Brain microvascular endothelial cell (primary cell): ENCODE measurements at regions not wholly inside any gene's neighbourhood (a gene's known extent, or its start where the extent isn't known, plus 50 kb on each side); places are given as distances from the start of the nearest gene placed in this dataset.
"Not testable (repeated sequence)": the region's sequence is repeated elsewhere in the genome, so short reads cannot be mapped to it uniquely, and the experiment has no call there.

Experiments used
- DNase-seq: peaks from one replicate; pipeline ENCODE4 v3.0.0-alpha.2; 2020
- H3K27ac ChIP-seq: fragments of 250-450 bp; sonication (Bioruptor Pico); 2 replicates; pipeline ENCODE4 v1.5.1; 2020; ENCODE audit warnings: mild to moderate bottlenecking, moderate library complexity
- H3K27me3 ChIP-seq: fragments of 250-450 bp; sonication (Bioruptor Pico); replicated peaks from 2 replicates; pipeline ENCODE4 v1.5.1; 2020; ENCODE audit warnings: mild to moderate bottlenecking
- H3K36me3 ChIP-seq: fragments of 250-450 bp; sonication (Bioruptor Pico); replicated peaks from 2 replicates; pipeline ENCODE4 v1.5.1; 2020; ENCODE audit warnings: mild to moderate bottlenecking
- H3K4me3 ChIP-seq: 2 replicates; pipeline ENCODE4 v1.5.1; 2011; ENCODE audit warnings: low read depth, mild to moderate bottlenecking, control low read depth, low read length, moderate library complexity
- in situ Hi-C: cut with HindIII; loops from 2 replicates; pipeline ENCODE4 v1.10.0; 2017; ENCODE audit warnings: low sequenced_read_pairs, low pct_ligation_motif_present

GRCh38 chr4:118447397-118447796, 94.6 kb upstream of the PRSS12 start:
- H3K27ac ChIP-seq, in situ Hi-C loops, H3K36me3 ChIP-seq, DNase-seq, H3K27me3 ChIP-seq, H3K4me3 ChIP-seq: not testable (repeated sequence)

GRCh38 chr4:118454857-118455256, 102.1 kb upstream of the PRSS12 start:
- H3K4me3 ChIP-seq, H3K27ac ChIP-seq, DNase-seq, H3K36me3 ChIP-seq, H3K27me3 ChIP-seq, in situ Hi-C loops: not testable (repeated sequence)

GRCh38 chr4:118461435-118461834, 108.6 kb upstream of the PRSS12 start:
- DNase-seq, H3K27ac ChIP-seq, H3K27me3 ChIP-seq, H3K36me3 ChIP-seq, in situ Hi-C loops, H3K4me3 ChIP-seq: not testable (repeated sequence)

- in situ Hi-C loops, H3K4me3 ChIP-seq, H3K27me3 ChIP-seq, DNase-seq, H3K36me3 ChIP-seq, H3K27ac ChIP-seq: not testable (repeated sequence)
Observed at GRCh38 chr4:118465831-118466230, 113.0 kb upstream of the PRSS12 start.

GRCh38 chr4:118474001-118474626, 121.3 kb upstream of the PRSS12 start:
- peak; percentile 16 for DNase-seq
- H3K36me3 ChIP-seq, H3K4me3 ChIP-seq, in situ Hi-C loops, H3K27ac ChIP-seq, H3K27me3 ChIP-seq: not testable (repeated sequence)

GRCh38 chr4:118474771-118475170, 122.0 kb upstream of the PRSS12 start:
- in situ Hi-C loops, H3K27me3 ChIP-seq, DNase-seq, H3K4me3 ChIP-seq, H3K27ac ChIP-seq, H3K36me3 ChIP-seq: not testable (repeated sequence)

GRCh38 chr4:118475901-118476300, 123.1 kb upstream of the PRSS12 start:
- in situ Hi-C loops, DNase-seq, H3K4me3 ChIP-seq: not testable (repeated sequence)

GRCh38 chr4:118477826-118478225, 125.0 kb upstream of the PRSS12 start:
- in situ Hi-C loops, DNase-seq, H3K4me3 ChIP-seq, H3K27ac ChIP-seq, H3K36me3 ChIP-seq, H3K27me3 ChIP-seq: not testable (repeated sequence)

More at GRCh38 chr4:118475901-118476300, 123.1 kb upstream of the PRSS12 start:
- not testable (repeated sequence) for H3K36me3 ChIP-seq, H3K27me3 ChIP-seq, H3K27ac ChIP-seq

GRCh38 chr4:118485801-118486314, 133.1 kb upstream of the PRSS12 start:
- DNase-seq, H3K27me3 ChIP-seq, H3K4me3 ChIP-seq, H3K27ac ChIP-seq, in situ Hi-C loops, H3K36me3 ChIP-seq: not testable (repeated sequence)

- in situ Hi-C loops, H3K4me3 ChIP-seq, DNase-seq, H3K27ac ChIP-seq, H3K36me3 ChIP-seq, H3K27me3 ChIP-seq: not testable (repeated sequence)
Observed at GRCh38 chr4:118492963-118493362, 140.2 kb upstream of the PRSS12 start.

- in situ Hi-C loops, H3K27ac ChIP-seq, H3K27me3 ChIP-seq, H3K4me3 ChIP-seq, DNase-seq, H3K36me3 ChIP-seq: not testable (repeated sequence)
Observed at GRCh38 chr4:118494437-118494836, 141.6 kb upstream of the PRSS12 start.

- H3K27ac ChIP-seq, H3K27me3 ChIP-seq, H3K4me3 ChIP-seq, in situ Hi-C loops, DNase-seq, H3K36me3 ChIP-seq: not testable (repeated sequence)
Observed at GRCh38 chr4:118502967-118503366, 150.2 kb upstream of the PRSS12 start.

GRCh38 chr4:118504927-118505326, 152.1 kb upstream of the PRSS12 start:
- H3K36me3 ChIP-seq, DNase-seq, H3K27ac ChIP-seq, H3K27me3 ChIP-seq, H3K4me3 ChIP-seq, in situ Hi-C loops: not testable (repeated sequence)

- H3K36me3 ChIP-seq, in situ Hi-C loops, H3K4me3 ChIP-seq, H3K27me3 ChIP-seq, DNase-seq, H3K27ac ChIP-seq: not testable (repeated sequence)
Observed at GRCh38 chr4:118505491-118505890, 152.7 kb upstream of the PRSS12 start.

- H3K27ac ChIP-seq, H3K27me3 ChIP-seq, H3K4me3 ChIP-seq, in situ Hi-C loops, DNase-seq, H3K36me3 ChIP-seq: not testable (repeated sequence)
Observed at GRCh38 chr4:118512870-118513269, 160.1 kb upstream of the PRSS12 start.
